ENCODE measurements at regions not wholly inside any gene's neighbourhood (a gene's known extent, or its start where the extent isn't known, plus 50 kb on each side); places are given as distances from the start of the nearest gene placed in this dataset.

GRCh38 chr4:181549576-181550188, 693.5 kb upstream of the TENM3 start:
- Histone ChIP-seq H3K4me3 (ENCODE audit: low read depth, low read length) (no peak overlapping the region), H3K27me3 (replicated peaks; ENCODE audit: control insufficient read depth, insufficient read depth, low read length) (no peaks in the 10 kb centered on the region), H3K36me3 (ENCODE audit: control insufficient read depth, insufficient read depth, low read length) (no peaks in the 10 kb centered on the region), H3K4me1 (no peaks in the 10 kb centered on the region), H3K9me3 (no peaks in the 10 kb centered on the region)
- H3K27ac Mint-ChIP-seq (ENCODE audit: unreplicated experiment) = no peak overlapping the region
- no peak for TF ChIP-seq CTCF (IDR thresholded peaks at IDR 0.05; ENCODE audit: insufficient read depth in 1 of 2, low read depth in 1 of 2, low read length in 1 of 2, severe bottlenecking in 1 of 2, unreplicated experiment in 1 of 2)
- peaks cover 4% of the 10 kb centered on the region for H3K27me3 Mint-ChIP-seq (ENCODE audit: insufficient read depth, unreplicated experiment)
- POLR2A ChIA-PET = no interaction called here
- CTCF ChIA-PET = no interaction called here
- no peak overlapping the region for H3K4me3 Mint-ChIP-seq (ENCODE audit: unreplicated experiment)
- DNase-seq = no peak
- no peaks in the 10 kb centered on the region for H3K9me3 Mint-ChIP-seq (ENCODE audit: unreplicated experiment)
- H3K4me1 Mint-ChIP-seq (ENCODE audit: low read depth, unreplicated experiment) = no peaks in the 10 kb centered on the region
- intact Hi-C loops (cut with micrococcal nuclease; ENCODE audit: unreplicated experiment) = no loop called here
- BruUV-seq (replicated peaks) = no TSS peak
- no peaks in the 10 kb centered on the region for H3K36me3 Mint-ChIP-seq (ENCODE audit: insufficient read depth, unreplicated experiment)

GRCh38 chr4:181550381-181550780, 692.8 kb upstream of the TENM3 start:
- no peak for TF ChIP-seq CTCF (IDR thresholded peaks at IDR 0.05; ENCODE audit: insufficient read depth in 1 of 2, low read depth in 1 of 2, low read length in 1 of 2, severe bottlenecking in 1 of 2, unreplicated experiment in 1 of 2)
- Mint-ChIP-seq H3K4me3 (ENCODE audit: unreplicated experiment) (no peak overlapping the region), H3K27ac (ENCODE audit: unreplicated experiment) (no peak overlapping the region), H3K27me3 (ENCODE audit: insufficient read depth, unreplicated experiment) (peaks cover 4% of the 10 kb centered on the region), H3K9me3 (ENCODE audit: unreplicated experiment) (no peaks in the 10 kb centered on the region), H3K36me3 (ENCODE audit: insufficient read depth, unreplicated experiment) (no peaks in the 10 kb centered on the region), H3K4me1 (ENCODE audit: low read depth, unreplicated experiment) (no peaks in the 10 kb centered on the region)
- H3K9me3 ChIP-seq = no peaks in the 10 kb centered on the region
- DNase-seq = no peak
- no TSS peak for BruUV-seq (replicated peaks)
- intact Hi-C loops (cut with micrococcal nuclease; ENCODE audit: unreplicated experiment) = no loop called here
- CTCF ChIA-PET = no interaction called here
- POLR2A ChIA-PET = no interaction called here
- no peaks in the 10 kb centered on the region for H3K4me1 ChIP-seq
- H3K36me3 ChIP-seq (ENCODE audit: control insufficient read depth, insufficient read depth, low read length) = no peaks in the 10 kb centered on the region
- H3K4me3 ChIP-seq (ENCODE audit: low read depth, low read length) = no peak overlapping the region
- H3K27me3 ChIP-seq (replicated peaks; ENCODE audit: control insufficient read depth, insufficient read depth, low read length) = no peaks in the 10 kb centered on the region

- no peaks in the 10 kb centered on the region for H3K4me1 Mint-ChIP-seq (ENCODE audit: low read depth, unreplicated experiment)
- no peak for DNase-seq
- H3K9me3 Mint-ChIP-seq (ENCODE audit: unreplicated experiment) = no peaks in the 10 kb centered on the region
- Histone ChIP-seq H3K36me3 (ENCODE audit: control insufficient read depth, insufficient read depth, low read length) (no peaks in the 10 kb centered on the region), H3K27me3 (replicated peaks; ENCODE audit: control insufficient read depth, insufficient read depth, low read length) (no peaks in the 10 kb centered on the region), H3K4me3 (ENCODE audit: low read depth, low read length) (no peak overlapping the region), H3K9me3 (no peaks in the 10 kb centered on the region), H3K4me1 (no peaks in the 10 kb centered on the region)
- no peak overlapping the region for H3K4me3 Mint-ChIP-seq (ENCODE audit: unreplicated experiment)
- H3K27me3 Mint-ChIP-seq (ENCODE audit: insufficient read depth, unreplicated experiment) = peaks cover 7% of the 10 kb centered on the region
- no TSS peak for BruUV-seq (replicated peaks)
- CTCF ChIA-PET = no interaction called here
- TF ChIP-seq CTCF (IDR thresholded peaks at IDR 0.05; ENCODE audit: insufficient read depth in 1 of 2, low read depth in 1 of 2, low read length in 1 of 2, severe bottlenecking in 1 of 2, unreplicated experiment in 1 of 2) = no peak
- no peaks in the 10 kb centered on the region for H3K36me3 Mint-ChIP-seq (ENCODE audit: insufficient read depth, unreplicated experiment)
- H3K27ac Mint-ChIP-seq (ENCODE audit: unreplicated experiment) = no peak overlapping the region
- POLR2A ChIA-PET = no interaction called here
- intact Hi-C loops (cut with micrococcal nuclease; ENCODE audit: unreplicated experiment) = loop anchor here (10.0 kb wide), 1 partner anchor 1365 kb away; no protein-coding TSS in a partner anchor
Observed at GRCh38 chr4:181559637-181560036, 683.6 kb upstream of the TENM3 start.

Measured in Caco-2 (cell line).